ENCODE measurements at regions not wholly inside any gene's neighbourhood (a gene's known extent, or its start where the extent isn't known, plus 50 kb on each side); places are given as distances from the start of the nearest gene placed in this dataset.

DNA sequence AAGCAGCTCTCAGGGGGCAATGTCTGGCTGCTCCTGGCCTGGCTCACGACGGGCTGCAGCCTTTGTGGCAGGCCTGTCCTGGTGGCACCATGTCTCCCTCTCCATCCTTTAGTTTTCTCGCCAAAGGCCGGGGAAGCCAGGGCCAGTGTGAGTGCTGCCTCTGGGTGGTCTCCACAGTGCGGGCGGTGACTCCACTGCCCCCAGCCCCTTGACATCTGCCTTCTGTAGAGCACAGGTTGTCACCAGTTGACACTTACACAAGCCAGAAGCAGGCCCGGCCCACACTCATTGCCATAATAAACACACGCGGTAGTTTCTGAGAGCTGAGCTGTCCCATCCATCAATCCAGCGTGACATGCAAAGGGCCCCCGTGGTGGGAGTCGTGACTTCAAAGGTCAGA lies 219.5 kb downstream of the TFAP2C start:
- TF ChIP-seq EP300 (IDR thresholded peaks at IDR 0.05) (no peak), POLR2A (IDR thresholded peaks at IDR 0.05; ENCODE audit: low read depth) (no peak), POLR2AphosphoS5 (IDR thresholded peaks at IDR 0.05) (no peak)
- TF ChIP-seq, protein P1, sequence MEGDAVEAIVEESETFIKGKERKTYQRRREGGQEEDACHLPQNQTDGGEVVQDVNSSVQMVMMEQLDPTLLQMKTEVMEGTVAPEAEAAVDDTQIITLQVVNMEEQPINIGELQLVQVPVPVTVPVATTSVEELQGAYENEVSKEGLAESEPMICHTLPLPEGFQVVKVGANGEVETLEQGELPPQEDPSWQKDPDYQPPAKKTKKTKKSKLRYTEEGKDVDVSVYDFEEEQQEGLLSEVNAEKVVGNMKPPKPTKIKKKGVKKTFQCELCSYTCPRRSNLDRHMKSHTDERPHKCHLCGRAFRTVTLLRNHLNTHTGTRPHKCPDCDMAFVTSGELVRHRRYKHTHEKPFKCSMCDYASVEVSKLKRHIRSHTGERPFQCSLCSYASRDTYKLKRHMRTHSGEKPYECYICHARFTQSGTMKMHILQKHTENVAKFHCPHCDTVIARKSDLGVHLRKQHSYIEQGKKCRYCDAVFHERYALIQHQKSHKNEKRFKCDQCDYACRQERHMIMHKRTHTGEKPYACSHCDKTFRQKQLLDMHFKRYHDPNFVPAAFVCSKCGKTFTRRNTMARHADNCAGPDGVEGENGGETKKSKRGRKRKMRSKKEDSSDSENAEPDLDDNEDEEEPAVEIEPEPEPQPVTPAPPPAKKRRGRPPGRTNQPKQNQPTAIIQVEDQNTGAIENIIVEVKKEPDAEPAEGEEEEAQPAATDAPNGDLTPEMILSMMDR (IDR thresholded peaks at IDR 0.05) = no peak

All from esophagus muscularis mucosa (tissue), 4 donors.